ENCODE measurements at regions not wholly inside any gene's neighbourhood (a gene's known extent, or its start where the extent isn't known, plus 50 kb on each side); places are given as distances from the start of the nearest gene placed in this dataset.

DNA sequence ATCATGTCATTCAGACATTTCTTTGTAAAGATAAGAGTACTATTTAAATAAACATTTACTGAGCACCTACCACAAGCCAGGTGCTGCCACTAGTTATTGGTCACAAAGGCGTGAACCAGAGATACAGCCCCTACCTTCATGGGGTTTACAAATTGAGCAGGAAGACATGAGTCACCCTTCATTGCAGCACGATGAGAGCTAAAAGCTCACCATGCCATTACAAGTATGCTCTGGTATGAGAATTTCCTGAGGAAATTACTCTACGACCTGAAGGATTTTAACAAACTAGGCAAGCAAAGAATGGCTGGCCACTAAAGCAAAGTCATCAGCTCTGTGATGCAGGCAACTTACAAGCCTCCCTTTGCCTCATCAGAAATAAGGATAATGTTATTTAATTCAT lies 346.8 kb downstream of the BRINP2 start:
- Histone ChIP-seq H3K9ac (ENCODE audit: low read length) (no peak overlapping the region), H3K36me3 (ENCODE audit: control insufficient read depth, insufficient read depth, low read length) (no peaks in the 10 kb centered on the region), H3K27me3 (ENCODE audit: control insufficient read depth, insufficient read depth, low read length) (no peaks in the 10 kb centered on the region), H3K27ac (ENCODE audit: low read depth, low read length) (no peak overlapping the region), H3K4me1 (ENCODE audit: control insufficient read depth, insufficient read depth, low read length) (no peaks in the 10 kb centered on the region), H3K4me3 (ENCODE audit: low read length) (no peak overlapping the region)

DNA sequence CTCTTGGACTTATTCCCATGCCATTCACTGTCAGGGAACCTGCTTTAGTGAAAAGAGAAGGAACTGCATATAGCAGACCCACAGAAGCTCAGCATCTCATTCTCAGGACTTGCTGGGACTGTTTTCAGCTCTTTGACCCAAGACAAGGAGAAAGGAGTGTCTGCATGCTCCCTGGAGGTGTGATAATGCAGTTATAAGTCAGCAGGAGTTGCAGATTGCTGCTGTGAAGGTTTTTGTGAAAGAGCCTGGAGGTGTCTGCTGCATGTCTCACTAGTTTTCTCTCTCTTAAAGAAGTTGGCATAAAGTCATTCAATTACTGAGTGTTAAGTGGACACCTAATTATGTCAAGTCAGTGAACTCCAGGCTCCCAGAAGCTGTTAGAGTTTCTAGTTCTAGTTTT lies 343.4 kb downstream of the BRINP2 start:
- Histone ChIP-seq H3K4me1 (ENCODE audit: control insufficient read depth, insufficient read depth, low read length) (no peaks in the 10 kb centered on the region), H3K27me3 (ENCODE audit: control insufficient read depth, insufficient read depth, low read length) (no peaks in the 10 kb centered on the region), H3K27ac (ENCODE audit: low read depth, low read length) (no peak overlapping the region), H3K36me3 (ENCODE audit: control insufficient read depth, insufficient read depth, low read length) (no peaks in the 10 kb centered on the region), H3K9ac (ENCODE audit: low read length) (no peak overlapping the region), H3K4me3 (ENCODE audit: low read length) (no peak overlapping the region)

DNA sequence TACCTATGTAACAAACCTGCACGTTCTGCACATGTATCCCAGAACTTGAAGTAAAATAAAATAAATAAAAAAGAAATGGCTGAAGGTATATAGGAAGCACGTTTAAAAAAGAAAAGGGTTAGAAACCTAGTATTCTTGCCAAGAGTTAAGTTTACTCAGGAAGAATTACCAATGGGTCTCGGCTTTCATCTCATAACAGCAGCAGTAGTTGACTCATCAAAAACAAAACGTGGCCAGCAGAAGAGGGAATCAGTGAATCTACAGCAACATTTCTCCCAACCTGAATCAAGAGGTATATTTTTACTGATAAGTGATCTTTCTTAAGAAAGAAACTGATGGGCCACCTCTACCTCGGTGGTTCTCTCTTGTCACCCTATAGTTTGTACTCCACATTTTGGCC lies 340.3 kb downstream of the BRINP2 start:
- H3K27ac ChIP-seq (ENCODE audit: low read depth, low read length): no peak overlapping the region
- no peaks in the 10 kb centered on the region for H3K4me1 ChIP-seq (ENCODE audit: control insufficient read depth, insufficient read depth, low read length)
- H3K27me3 ChIP-seq (ENCODE audit: control insufficient read depth, insufficient read depth, low read length): no peaks in the 10 kb centered on the region
- H3K4me3 ChIP-seq (ENCODE audit: low read length): no peak overlapping the region
- no peak overlapping the region for H3K9ac ChIP-seq (ENCODE audit: low read length)
- H3K36me3 ChIP-seq (ENCODE audit: control insufficient read depth, insufficient read depth, low read length): no peaks in the 10 kb centered on the region

DNA sequence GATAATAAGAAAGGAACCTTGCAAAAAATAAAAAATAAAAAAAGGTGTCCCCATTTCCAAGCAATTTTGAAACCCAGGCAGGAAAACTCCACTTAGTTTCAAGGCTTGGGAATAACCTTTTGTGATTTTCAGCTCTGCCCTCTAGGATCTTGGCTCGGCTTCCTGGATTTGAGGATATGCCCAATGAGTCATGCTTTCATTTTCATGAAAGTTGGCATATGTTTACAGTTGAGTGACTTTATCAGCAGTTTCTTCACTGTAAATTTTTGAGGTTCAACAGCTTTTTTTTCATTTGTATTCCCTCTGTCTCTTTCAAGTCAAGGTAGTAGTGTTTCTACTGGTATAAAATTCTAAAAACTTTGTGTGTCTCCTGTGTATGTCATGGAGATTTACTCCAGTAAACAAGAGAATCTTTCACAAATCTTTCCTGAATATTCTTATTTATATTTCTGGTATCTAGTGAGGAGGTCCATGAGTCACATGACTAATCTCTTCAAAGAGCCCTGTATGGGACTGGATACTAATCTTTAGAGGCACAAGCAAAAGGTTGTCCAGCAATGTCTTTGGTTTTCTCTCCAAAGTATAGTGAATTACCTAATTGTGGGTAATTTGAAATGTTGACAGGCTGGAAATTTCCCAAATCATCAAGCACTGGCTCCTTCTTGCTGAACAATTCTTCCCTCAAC lies 335.3 kb downstream of the BRINP2 start:
- Histone ChIP-seq H3K4me1 (ENCODE audit: control insufficient read depth, insufficient read depth, low read length) (no peaks in the 10 kb centered on the region), H3K4me3 (ENCODE audit: low read length) (no peak overlapping the region), H3K27me3 (ENCODE audit: control insufficient read depth, insufficient read depth, low read length) (no peaks in the 10 kb centered on the region), H3K27ac (ENCODE audit: low read depth, low read length) (no peak overlapping the region), H3K36me3 (ENCODE audit: control insufficient read depth, insufficient read depth, low read length) (no peaks in the 10 kb centered on the region), H3K9ac (ENCODE audit: low read length) (no peak overlapping the region)

DNA sequence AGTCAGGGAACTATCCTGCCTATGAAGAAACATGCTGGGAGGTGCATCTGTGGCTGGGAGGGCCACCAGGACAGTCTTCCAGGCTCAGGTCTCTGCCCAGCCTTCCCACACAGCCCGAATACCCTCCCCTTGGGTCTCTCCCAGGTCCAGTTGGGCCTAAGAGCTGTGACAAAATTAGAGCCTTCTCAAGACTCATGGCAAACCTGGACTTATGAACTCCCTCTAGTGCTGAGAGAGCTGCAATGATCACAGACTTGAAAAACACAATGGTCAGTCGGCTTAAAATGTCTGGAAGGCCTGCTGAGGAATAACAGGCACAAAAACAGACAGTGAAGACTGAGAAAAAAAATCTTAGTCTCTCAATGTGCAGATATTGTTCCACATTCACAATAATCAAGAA lies 325.1 kb downstream of the BRINP2 start:
- Histone ChIP-seq H3K27ac (ENCODE audit: low read depth, low read length) (no peak overlapping the region), H3K9ac (ENCODE audit: low read length) (no peak overlapping the region), H3K4me1 (ENCODE audit: control insufficient read depth, insufficient read depth, low read length) (no peaks in the 10 kb centered on the region), H3K4me3 (ENCODE audit: low read length) (no peak overlapping the region), H3K36me3 (ENCODE audit: control insufficient read depth, insufficient read depth, low read length) (no peaks in the 10 kb centered on the region), H3K27me3 (ENCODE audit: control insufficient read depth, insufficient read depth, low read length) (no peaks in the 10 kb centered on the region)

DNA sequence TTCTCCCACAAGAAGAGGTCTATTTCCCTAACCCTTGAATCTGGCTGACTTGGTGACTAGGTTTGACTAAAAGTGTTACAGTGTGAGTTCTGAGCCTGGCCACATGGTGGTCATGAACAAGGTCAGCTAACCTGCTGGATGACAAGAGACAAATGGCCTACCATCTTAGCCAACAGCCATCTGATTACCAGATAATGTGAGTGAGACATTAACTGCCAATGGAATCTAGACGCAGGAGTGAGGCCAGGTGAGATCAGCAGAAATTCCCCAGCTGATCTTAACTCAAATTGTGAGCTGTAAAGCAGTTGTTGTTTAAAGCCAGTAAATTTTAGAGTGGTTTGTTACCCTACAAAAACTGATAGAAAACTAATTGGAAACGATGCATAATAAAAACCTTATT lies 320.0 kb downstream of the BRINP2 start:
- Histone ChIP-seq H3K4me1 (ENCODE audit: control insufficient read depth, insufficient read depth, low read length) (no peaks in the 10 kb centered on the region), H3K9ac (ENCODE audit: low read length) (no peak overlapping the region), H3K4me3 (ENCODE audit: low read length) (no peak overlapping the region), H3K36me3 (ENCODE audit: control insufficient read depth, insufficient read depth, low read length) (no peaks in the 10 kb centered on the region), H3K27me3 (ENCODE audit: control insufficient read depth, insufficient read depth, low read length) (no peaks in the 10 kb centered on the region), H3K27ac (ENCODE audit: low read depth, low read length) (no peak overlapping the region)

DNA sequence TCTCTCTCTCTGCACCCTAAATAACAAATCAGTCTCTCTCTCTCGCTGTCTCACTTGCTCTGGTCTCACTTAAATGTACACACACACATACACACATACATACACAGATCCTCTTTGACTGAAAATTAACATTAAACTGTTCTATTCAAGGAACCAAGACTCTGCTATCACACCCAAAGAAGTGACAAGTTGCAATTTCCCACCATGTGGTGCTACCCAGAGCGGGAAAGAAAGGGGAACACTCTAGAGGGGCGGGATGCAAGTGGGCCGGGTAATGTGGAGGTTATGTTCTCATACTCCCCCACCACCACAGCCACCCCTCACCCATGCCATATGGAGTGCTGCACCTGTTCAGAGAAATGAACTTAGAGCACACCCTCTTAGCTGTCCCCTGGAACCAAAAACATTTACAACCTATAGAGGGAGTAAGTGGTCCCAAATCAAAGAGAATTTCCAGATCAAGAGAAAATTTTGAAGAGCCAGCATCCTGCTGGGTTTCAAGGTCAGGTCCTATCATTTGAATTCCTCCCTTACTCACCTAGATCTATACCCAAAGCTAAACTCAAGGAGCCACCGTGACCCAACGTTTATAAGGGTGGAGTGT lies 319.4 kb downstream of the BRINP2 start:
- H3K27me3 ChIP-seq (ENCODE audit: control insufficient read depth, insufficient read depth, low read length): no peaks in the 10 kb centered on the region
- no peak overlapping the region for H3K9ac ChIP-seq (ENCODE audit: low read length)
- H3K27ac ChIP-seq (ENCODE audit: low read depth, low read length): no peak overlapping the region
- no peaks in the 10 kb centered on the region for H3K4me1 ChIP-seq (ENCODE audit: control insufficient read depth, insufficient read depth, low read length)
- H3K36me3 ChIP-seq (ENCODE audit: control insufficient read depth, insufficient read depth, low read length): no peaks in the 10 kb centered on the region
- no peak overlapping the region for H3K4me3 ChIP-seq (ENCODE audit: low read length)

DNA sequence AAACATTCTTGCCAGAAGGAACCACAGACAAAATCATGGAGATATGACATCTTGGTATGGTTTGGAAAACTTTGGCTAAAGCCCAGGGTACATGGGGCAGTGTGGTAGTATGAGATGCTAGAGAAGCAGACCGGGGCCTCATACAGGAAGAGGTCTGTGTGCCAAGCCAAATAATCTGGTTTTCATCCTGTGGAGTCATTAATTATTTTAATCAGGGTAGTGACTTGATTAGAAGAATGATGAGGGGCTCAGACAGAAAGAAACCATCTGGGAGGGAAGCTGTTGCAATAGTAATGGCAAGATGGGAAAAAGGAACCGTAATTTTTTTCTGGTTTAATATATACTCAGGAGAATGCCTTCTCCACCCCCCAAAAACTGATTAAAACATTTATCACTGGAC lies 318.0 kb downstream of the BRINP2 start:
- H3K4me3 ChIP-seq (ENCODE audit: low read length): no peak overlapping the region
- H3K27me3 ChIP-seq (ENCODE audit: control insufficient read depth, insufficient read depth, low read length): no peaks in the 10 kb centered on the region
- no peak overlapping the region for H3K9ac ChIP-seq (ENCODE audit: low read length)
- no peak overlapping the region for H3K27ac ChIP-seq (ENCODE audit: low read depth, low read length)
- no peaks in the 10 kb centered on the region for H3K4me1 ChIP-seq (ENCODE audit: control insufficient read depth, insufficient read depth, low read length)
- no peaks in the 10 kb centered on the region for H3K36me3 ChIP-seq (ENCODE audit: control insufficient read depth, insufficient read depth, low read length)

DNA sequence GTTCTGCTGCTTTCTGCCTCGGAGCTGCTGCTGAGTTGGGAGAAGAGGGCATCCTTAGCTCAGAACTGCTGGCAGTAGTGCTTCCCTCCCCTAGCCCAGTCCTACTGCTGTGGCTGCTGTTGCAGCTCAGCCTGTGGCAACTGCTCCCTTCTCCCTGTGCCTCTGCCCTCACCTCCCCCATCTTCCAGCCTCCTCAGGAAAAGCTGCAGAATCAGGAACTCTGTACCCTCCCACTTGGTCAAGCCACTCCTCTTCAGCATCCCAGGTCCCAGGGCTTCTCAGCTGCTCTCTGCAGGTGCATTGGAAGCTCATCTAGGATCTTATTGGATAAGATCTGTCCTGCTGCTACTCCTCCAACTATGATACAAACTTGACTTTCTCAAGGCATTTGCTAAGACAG lies 316.7 kb downstream of the BRINP2 start:
- Histone ChIP-seq H3K27ac (ENCODE audit: low read depth, low read length) (no peak overlapping the region), H3K27me3 (ENCODE audit: control insufficient read depth, insufficient read depth, low read length) (no peaks in the 10 kb centered on the region), H3K4me3 (ENCODE audit: low read length) (no peak overlapping the region), H3K36me3 (ENCODE audit: control insufficient read depth, insufficient read depth, low read length) (no peaks in the 10 kb centered on the region), H3K4me1 (ENCODE audit: control insufficient read depth, insufficient read depth, low read length) (no peaks in the 10 kb centered on the region), H3K9ac (ENCODE audit: low read length) (no peak overlapping the region)

DNA sequence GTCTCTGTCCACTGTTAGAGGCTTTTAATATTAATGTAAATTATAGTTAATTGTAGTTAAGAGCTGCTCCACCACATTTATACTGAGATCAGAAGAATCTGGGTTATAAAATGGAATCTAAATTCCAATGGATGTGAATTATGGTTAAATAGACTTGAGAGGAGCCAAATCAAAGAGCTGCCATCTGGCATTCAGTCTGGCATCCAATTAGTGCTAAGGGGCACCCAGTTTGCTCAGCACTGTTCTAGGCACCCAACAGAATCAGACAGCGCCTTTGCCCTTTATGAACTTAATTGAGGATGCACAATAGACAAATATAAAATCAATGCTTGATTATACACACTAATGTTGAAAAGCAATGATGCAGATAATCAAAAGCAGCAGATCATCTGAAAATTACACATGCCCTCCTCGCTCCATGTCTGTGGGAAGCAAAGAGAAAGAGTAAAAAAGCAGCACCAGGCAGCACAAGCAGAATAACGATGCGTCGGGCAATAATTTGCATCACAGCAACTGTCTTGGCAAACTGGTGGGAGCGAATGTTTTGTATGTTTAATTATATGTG lies 310.1 kb downstream of the BRINP2 start:
- Histone ChIP-seq H3K4me1 (ENCODE audit: control insufficient read depth, insufficient read depth, low read length) (peaks cover 2% of the 10 kb centered on the region), H3K27ac (ENCODE audit: low read depth, low read length) (no peak overlapping the region), H3K4me3 (ENCODE audit: low read length) (no peak overlapping the region), H3K9ac (ENCODE audit: low read length) (no peak overlapping the region), H3K27me3 (ENCODE audit: control insufficient read depth, insufficient read depth, low read length) (no peaks in the 10 kb centered on the region), H3K36me3 (ENCODE audit: control insufficient read depth, insufficient read depth, low read length) (no peaks in the 10 kb centered on the region)

DNA sequence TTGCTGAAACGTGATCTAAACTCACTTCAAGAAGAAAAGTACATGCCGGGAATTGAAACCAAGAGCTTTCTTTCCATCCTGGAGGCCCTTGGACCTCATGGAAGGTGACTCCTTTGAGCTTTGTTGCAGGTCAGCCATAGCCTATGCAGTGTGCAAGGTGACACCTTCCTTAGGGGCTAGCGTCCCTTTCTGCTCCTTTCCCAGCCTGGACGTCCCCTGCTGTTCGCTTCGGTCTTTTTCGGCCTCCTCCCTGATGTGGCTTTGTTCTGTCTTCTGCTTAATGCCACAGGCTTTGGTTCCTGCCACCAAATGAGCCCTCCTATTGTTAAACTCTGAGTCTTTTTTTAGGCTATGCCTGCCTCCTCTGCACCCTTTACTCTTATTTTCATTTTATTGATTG lies 308.8 kb downstream of the BRINP2 start:
- H3K27ac ChIP-seq (ENCODE audit: low read depth, low read length): no peak overlapping the region
- H3K36me3 ChIP-seq (ENCODE audit: control insufficient read depth, insufficient read depth, low read length): no peaks in the 10 kb centered on the region

DNA sequence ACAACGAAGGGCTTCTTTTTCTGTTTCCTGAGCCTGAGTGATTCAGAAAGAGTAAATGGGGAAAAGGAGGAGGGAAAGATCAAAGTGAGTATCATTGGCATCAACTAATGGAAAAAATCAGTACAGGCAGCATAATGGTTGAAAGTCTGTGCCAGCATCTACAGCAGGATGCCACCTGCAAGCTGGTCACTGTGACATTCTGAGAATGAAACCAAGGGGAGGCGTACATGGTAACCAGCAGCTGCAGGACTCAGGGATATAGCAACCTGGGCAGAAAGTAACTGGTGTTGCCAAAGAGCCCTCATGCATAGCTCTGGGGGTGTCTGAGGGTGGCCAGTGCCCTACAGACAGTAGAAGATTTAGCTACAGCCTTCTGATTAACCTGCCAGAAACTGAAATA lies 305.9 kb downstream of the BRINP2 start:
- no peak overlapping the region for H3K9ac ChIP-seq (ENCODE audit: low read length)
- peaks cover 2% of the 10 kb centered on the region for H3K4me1 ChIP-seq (ENCODE audit: control insufficient read depth, insufficient read depth, low read length)
- no peaks in the 10 kb centered on the region for H3K27me3 ChIP-seq (ENCODE audit: control insufficient read depth, insufficient read depth, low read length)
- H3K4me3 ChIP-seq (ENCODE audit: low read length): no peak overlapping the region
- no peak overlapping the region for H3K27ac ChIP-seq (ENCODE audit: low read depth, low read length)
- H3K36me3 ChIP-seq (ENCODE audit: control insufficient read depth, insufficient read depth, low read length): no peaks in the 10 kb centered on the region

More for the DNA sequence above, 308.8 kb downstream of the BRINP2 start:
- Histone ChIP-seq H3K4me3 (ENCODE audit: low read length) (no peak overlapping the region), H3K4me1 (ENCODE audit: control insufficient read depth, insufficient read depth, low read length) (peaks cover 2% of the 10 kb centered on the region), H3K27me3 (ENCODE audit: control insufficient read depth, insufficient read depth, low read length) (no peaks in the 10 kb centered on the region), H3K9ac (ENCODE audit: low read length) (no peak overlapping the region)

DNA sequence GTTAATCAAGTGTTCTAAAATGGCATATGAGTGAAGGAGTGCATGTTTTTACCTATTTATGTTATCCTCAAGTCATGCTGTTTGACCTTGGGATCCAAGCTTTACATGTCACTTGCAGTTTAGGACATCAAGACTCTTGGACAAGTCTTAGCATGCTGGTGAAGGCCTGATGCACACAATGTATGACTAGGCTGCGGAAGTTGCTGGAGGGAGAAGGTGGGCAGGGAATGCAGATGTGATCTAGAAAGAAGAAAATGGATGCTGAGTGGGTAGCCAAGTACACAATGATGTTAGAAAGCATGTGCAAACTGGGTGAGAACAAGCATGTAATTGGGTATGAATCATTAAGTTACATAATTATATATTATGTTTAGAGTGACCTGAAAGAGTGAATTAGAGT lies 301.8 kb downstream of the BRINP2 start:
- H3K9ac ChIP-seq (ENCODE audit: low read length): no peak overlapping the region
- no peak overlapping the region for H3K4me3 ChIP-seq (ENCODE audit: low read length)
- no peak overlapping the region for H3K27ac ChIP-seq (ENCODE audit: low read depth, low read length)
- H3K4me1 ChIP-seq (ENCODE audit: control insufficient read depth, insufficient read depth, low read length): peaks cover 2% of the 10 kb centered on the region
- H3K27me3 ChIP-seq (ENCODE audit: control insufficient read depth, insufficient read depth, low read length): no peaks in the 10 kb centered on the region
- H3K36me3 ChIP-seq (ENCODE audit: control insufficient read depth, insufficient read depth, low read length): no peaks in the 10 kb centered on the region

Measured in rectal smooth muscle tissue (tissue), 1 donor.